Activated CD8-positive, alpha-beta memory T cell treated with anti-CD3 and anti-CD28 coated beads for 24 hours (primary cell): ENCODE measurements at regions not wholly inside any gene's neighbourhood (a gene's known extent, or its start where the extent isn't known, plus 50 kb on each side); places are given as distances from the start of the nearest gene placed in this dataset.
"Not testable (repeated sequence)": the region's sequence is repeated elsewhere in the genome, so short reads cannot be mapped to it uniquely, and the experiment has no call there.

Experiments
- DNase-seq: peaks from one replicate; pipeline ENCODE4 v3.0.0-alpha.2; 2020

DNA sequence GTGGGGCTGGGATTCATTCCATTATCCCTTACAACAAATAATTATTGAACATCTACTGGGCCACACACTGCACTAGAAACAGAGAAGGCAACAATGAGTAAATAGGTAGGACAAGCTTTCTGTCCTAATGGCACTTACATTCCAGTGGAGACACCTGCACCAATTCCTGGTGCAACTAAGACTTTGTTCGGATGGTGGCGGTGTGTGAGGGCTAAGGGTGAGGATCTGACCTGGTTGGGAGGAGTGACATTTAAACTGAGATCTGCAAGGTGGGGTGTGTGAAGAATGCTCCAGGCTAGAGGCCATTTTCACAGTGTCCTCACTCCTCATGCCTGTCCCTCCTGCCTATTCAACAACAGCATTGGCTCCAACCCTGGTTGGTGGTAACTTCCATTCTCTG is 510.0 kb downstream of the XYLT1 start:
- no peak for DNase-seq

DNA sequence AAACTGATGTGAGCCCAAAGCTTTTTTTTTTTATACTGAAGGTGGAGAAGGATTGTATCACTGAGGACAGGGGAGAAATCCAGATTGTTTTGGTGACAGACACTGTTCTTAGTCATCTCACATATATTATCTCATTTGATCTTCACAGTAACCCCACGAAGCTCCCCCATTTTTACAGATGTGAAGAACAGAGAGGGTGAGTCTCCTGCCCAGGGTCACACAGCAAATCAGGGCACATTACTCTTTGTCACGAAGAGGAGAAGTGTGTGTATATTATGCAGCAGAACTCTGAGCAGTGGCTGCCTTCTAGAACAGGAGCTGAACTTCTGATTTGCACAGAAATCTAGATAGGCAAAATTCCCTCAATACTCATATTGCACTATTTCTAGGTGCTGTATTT is 504.3 kb downstream of the XYLT1 start:
- DNase-seq: no peak

GRCh38 chr16:16971042-16971441 is 499.7 kb downstream of the XYLT1 start:
- DNase-seq: no peak

DNA sequence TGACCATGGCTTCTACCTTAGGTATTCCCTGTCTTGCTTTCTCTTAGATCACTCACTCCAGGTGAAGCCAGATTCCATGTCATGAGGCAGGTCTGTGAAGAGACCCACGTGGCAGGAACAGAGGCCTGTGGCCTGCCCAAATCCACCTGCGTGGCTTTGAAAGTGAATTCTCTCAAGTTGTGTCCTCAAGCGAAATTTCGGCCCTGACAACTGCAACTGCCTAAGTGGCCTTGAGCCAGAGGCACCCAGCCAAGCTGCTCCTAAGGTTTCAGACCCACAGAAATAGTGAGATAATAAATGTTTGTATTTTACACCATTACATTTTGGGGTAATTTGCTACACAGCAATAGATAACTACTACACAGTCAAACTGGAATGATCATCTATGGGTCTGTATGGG is 497.9 kb downstream of the XYLT1 start:
- no peak for DNase-seq

GRCh38 chr16:16973707-16974591 is 496.8 kb downstream of the XYLT1 start:
- DNase-seq: no peak

- no peak for DNase-seq
Observed at GRCh38 chr16:16982614-16983013, 488.1 kb downstream of the XYLT1 start.

DNA sequence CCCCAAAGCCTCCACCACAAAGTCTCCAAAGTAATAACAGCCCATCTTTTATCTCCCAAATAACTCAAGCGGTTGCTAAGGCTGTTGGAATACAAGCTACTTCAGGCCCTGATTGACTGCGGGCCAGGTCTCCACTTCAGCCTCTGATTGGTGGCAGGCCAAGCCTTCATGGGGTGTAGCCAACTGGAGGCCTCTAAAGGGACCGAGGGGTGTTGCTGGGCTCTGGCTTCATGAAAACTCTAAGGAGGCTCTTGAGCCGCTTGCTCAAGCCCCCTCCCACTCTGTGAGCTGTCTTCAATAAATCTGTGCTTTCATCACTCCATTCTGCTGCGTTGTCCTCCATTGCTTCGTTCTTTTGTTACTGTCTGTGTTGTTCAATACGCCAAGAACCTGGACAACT is 487.2 kb downstream of the XYLT1 start:
- no peak for DNase-seq

DNA sequence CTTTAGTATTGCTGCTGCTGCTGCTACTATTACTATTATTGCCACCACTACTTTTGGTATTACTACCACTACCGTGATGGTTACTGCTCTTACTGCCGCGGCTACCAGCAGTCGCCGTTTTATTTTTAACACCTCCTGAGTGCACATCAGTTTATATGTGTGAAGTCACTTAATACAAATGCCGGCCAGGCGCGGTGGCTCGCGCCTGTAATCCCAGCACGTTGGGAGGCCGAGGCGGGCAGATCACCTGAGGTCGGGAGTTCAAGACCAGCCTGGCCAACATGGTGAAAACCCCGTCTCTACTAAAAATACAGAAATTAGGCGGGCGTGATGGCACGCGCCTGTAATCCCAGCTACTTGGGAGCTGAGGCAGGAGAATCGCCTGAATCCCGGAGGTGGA is 486.7 kb downstream of the XYLT1 start:
- DNase-seq: not testable (repeated sequence)

GRCh38 chr16:16985707-16986106 is 485.1 kb downstream of the XYLT1 start:
- no peak for DNase-seq

- DNase-seq: no peak
Observed at GRCh38 chr16:16988963-16989362, 481.8 kb downstream of the XYLT1 start.

- DNase-seq: no peak
Observed at GRCh38 chr16:16989368-16989767, 481.4 kb downstream of the XYLT1 start.

- no peak for DNase-seq
Observed at GRCh38 chr16:16991711-16992110, 479.0 kb downstream of the XYLT1 start.

- DNase-seq: no peak
Observed at GRCh38 chr16:16992975-16993765, 477.6 kb downstream of the XYLT1 start.

GRCh38 chr16:16994831-16995230 is 475.9 kb downstream of the XYLT1 start:
- DNase-seq: no peak

DNA sequence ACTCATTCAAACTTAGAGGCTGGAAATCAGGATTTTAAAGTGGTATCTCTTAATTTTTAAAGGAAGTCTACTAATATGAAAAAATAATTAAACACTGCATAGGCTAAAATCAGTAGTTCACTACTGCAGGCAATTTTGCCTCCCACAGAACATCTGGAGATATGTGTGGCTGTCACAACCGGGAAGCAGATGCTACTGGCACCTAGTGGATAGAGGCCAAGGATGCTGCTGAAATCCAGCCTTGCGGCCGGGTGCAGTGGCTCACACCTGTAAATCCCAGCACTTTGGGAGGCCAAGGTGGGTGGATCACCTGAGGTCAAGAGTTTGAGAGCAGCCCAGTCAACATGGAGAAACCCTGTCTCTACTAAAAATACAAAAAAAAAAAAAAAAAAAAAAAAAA is 473.9 kb downstream of the XYLT1 start:
- no peak for DNase-seq

GRCh38 chr16:16997349-16997748 is 473.4 kb downstream of the XYLT1 start:
- no peak for DNase-seq

DNA sequence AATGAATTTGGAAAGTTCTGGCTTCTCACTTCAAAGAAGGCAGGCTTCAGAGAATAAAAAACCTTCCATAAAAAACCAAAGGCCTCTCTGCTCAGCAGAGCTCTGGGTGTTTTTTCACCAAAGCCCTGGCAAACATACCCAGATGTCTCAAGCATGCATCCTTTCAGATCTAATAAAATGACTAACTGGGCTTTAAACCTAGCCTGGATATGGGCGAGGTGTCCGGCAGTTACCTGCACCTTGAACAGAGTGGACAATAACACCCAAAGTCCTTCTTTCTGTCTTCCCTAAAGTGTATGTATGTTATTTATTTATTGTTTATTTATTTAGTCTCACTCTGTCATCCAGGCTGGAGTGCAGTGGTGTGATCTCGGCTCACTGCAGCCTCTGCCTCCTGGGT is 469.3 kb downstream of the XYLT1 start:
- no peak for DNase-seq

DNA sequence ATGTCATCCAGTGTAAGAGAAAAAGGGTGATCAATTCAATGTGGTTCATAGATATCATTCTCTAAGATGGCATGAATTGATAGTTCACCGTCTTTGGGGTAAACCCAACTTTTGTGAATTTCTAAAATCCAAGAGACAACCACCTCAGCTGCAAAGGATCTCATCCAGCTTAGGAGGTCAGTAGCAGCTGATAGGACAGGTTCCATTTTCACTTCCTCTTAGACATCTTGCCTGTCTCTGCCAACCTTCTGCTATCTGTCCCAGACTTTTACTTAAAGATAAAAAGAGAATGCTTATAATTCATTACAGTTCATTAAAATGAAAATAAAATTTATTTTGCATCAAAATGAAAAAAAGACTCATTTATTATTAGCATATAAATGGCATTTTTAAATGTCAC is 468.2 kb downstream of the XYLT1 start:
- no peak for DNase-seq

- DNase-seq: not testable (repeated sequence)
Observed at GRCh38 chr16:17005963-17006362, 464.8 kb downstream of the XYLT1 start.

DNA sequence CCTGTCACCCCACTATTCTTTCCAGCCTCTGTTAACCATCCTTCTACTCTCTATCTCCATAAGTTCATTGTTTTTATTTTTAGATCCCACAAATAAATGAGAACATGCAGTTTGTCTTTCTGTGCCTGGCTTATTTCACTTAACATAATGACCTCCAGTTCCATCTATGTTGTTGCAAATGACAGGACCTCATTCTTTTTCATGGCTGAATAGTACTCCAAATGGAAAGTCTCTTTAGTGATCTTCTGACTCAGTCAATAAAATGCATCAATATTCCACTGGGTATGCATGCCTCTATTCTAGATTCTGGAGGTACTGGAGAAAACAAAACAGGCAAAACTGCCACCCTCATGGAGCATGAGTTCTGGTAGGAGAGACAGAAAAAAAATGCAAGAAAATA is 459.0 kb downstream of the XYLT1 start:
- no peak for DNase-seq

DNA sequence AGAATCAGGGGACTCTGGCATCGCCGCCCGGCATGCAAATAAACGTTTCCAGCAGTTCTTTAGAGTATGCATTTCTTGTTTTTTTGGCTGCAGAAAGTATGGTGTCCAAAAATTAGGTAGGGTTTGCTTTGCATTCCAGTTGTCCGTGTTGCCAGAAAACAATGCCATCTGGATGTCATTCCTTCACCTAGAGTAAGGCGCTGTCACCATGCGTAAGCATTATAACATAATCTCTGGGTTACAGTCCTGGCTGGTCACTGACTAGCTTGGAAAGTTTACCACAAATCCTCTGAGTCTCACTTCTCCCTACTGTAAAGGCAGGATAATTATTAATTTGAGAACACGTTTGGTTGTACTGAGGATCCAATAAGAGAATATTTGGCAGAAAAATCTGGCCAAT is 457.7 kb downstream of the XYLT1 start:
- DNase-seq: no peak

GRCh38 chr16:17014484-17015121 is 456.2 kb downstream of the XYLT1 start:
- no peak for DNase-seq

DNA sequence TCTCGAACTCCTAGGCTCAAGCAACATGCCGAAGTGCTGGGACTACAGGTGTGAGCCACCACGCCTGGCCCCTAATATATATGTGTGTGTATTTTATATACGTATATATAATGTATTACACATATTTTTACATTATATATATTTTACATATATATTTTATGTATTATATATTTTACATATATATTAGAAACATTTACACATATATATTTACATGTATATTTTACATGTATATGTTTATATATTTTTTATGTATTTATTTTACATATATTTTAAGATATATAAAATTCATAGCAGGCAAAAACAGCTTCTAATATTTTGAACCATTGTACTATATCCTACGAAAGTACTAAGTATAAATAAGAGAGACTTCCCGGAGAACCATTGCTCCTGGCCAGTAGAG is 455.1 kb downstream of the XYLT1 start:
- no peak for DNase-seq

GRCh38 chr16:17017442-17017841 is 453.3 kb downstream of the XYLT1 start:
- DNase-seq: no peak
